SK-N-MC (cell line): ENCODE measurements at regions not wholly inside any gene's neighbourhood (a gene's known extent, or its start where the extent isn't known, plus 50 kb on each side); places are given as distances from the start of the nearest gene placed in this dataset.

Source experiments
- EZH2 ChIP-seq: fragments of 200-600 bp; sonication (generic); IDR thresholded peaks from one replicate; pipeline ENCODE4 v1.6.1; 2017; ENCODE audit warnings: antibody characterized with exemption
- POLR2AphosphoS5 ChIP-seq: IDR thresholded peaks from 2 replicates; pipeline ENCODE4 v1.6.1; 2012; ENCODE audit warnings: mild to moderate bottlenecking, low read depth, low read length, borderline replicate concordance

- TF ChIP-seq POLR2AphosphoS5 (no peak), EZH2 (no peak)
Observed at GRCh38 chr22:27552863-27553262, 248.7 kb downstream of the MN1 start.
